ENCODE measurements at regions not wholly inside any gene's neighbourhood (a gene's known extent, or its start where the extent isn't known, plus 50 kb on each side); places are given as distances from the start of the nearest gene placed in this dataset.

GRCh38 chr15:38972831-38973230 lies 408.2 kb upstream of the RASGRP1 start:
- TF ChIP-seq ZNF800 (CRISPR knock-in tag; IDR thresholded peaks at IDR 0.05) (no peak), ELF1 (CRISPR knock-in tag; IDR thresholded peaks at IDR 0.05) (no peak), ZNF121 (CRISPR knock-in tag; IDR thresholded peaks at IDR 0.05) (no peak), JUNB (CRISPR knock-in tag; IDR thresholded peaks at IDR 0.05; ENCODE audit: borderline replicate concordance) (no peak), ZSCAN30 (CRISPR knock-in tag; IDR thresholded peaks at IDR 0.05) (no peak), SKI (IDR thresholded peaks at IDR 0.05; ENCODE audit: partially characterized antibody) (no peak), TAF15 (IDR thresholded peaks at IDR 0.05; ENCODE audit: low read depth, low read length, poor library complexity, severe bottlenecking) (no peak), ZBTB49 (CRISPR knock-in tag; IDR thresholded peaks at IDR 0.05; ENCODE audit: borderline replicate concordance) (no peak), ZKSCAN8 (CRISPR knock-in tag; IDR thresholded peaks at IDR 0.05; ENCODE audit: borderline replicate concordance) (no peak), CTCF (CRISPR knock-in tag; IDR thresholded peaks at IDR 0.05) (no peak), PRDM4 (CRISPR knock-in tag; IDR thresholded peaks at IDR 0.05; ENCODE audit: borderline replicate concordance) (no peak), CREB3 (CRISPR knock-in tag; IDR thresholded peaks at IDR 0.05) (no peak), GABPA (IDR thresholded peaks at IDR 0.05; ENCODE audit: low read depth, low read length) (no peak), GABPA (CRISPR knock-in tag; IDR thresholded peaks at IDR 0.05; ENCODE audit: low read depth) (no peak)
